ENCODE measurements at regions not wholly inside any gene's neighbourhood (a gene's known extent, or its start where the extent isn't known, plus 50 kb on each side); places are given as distances from the start of the nearest gene placed in this dataset.

DNA sequence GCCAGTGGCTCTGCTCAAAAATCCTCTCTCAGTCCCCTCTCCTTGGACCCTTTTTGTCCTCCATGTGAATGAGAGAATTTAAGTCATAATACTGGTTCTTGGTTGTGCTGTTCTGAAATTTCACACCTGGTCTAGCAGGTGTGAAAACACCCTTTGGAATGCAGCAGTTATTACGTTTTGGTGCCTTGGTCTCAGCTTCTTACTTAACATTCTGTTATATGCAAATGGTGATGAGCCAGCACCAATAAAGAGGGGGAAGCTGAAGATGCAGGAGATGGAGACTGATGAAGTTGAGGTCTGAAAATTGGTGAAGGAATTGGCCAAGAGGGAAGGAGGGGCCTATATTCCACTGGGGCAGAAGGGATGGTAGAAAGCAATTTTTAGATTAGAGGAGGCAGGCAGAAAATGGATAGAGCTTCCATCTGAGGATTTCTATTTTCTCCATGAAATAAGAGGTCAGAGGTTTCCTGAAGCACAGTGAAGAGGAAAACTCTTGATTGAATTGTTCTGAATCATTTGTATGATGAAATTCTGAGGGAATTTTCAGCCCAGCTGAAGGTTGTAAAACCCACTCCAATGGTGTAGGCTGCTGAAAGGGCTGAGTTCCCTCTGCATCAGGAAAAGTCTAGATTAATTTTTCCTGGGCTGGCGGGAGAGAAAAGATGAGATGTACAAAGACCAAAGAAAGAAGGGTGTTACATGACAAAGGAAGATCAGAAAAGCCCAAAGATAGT, 94.0 kb upstream of the FAM180A start:
- peaks cover 5% of the 10 kb centered on the region for H3K27me3 ChIP-seq (ENCODE audit: control insufficient read depth, insufficient read depth, low read length)
- POLR2A ChIA-PET: no interaction called here
- H3K27ac ChIP-seq (ENCODE audit: low read depth, low read length): no peak overlapping the region
- CTCF ChIA-PET: no interaction called here
- no peak for TF ChIP-seq CTCF (IDR thresholded peaks at IDR 0.05; ENCODE audit: low read depth, low read length)
- H3K9me3 ChIP-seq (ENCODE audit: control insufficient read depth, insufficient read depth, low read length): no peaks in the 10 kb centered on the region
- no peak overlapping the region for H3K4me3 ChIP-seq (ENCODE audit: low read depth, low read length)
- DNase-seq (ENCODE audit: low read depth, low spot score): no peak

GRCh38 chr7:135840591-135840990, 92.0 kb upstream of the FAM180A start:
- CTCF ChIA-PET: no interaction called here
- POLR2A ChIA-PET: interaction anchor here (0.6 kb wide), 1 partner anchor 184 kb away, joined by 3 read pairs; no protein-coding TSS in a partner anchor
- H3K9me3 ChIP-seq (ENCODE audit: control insufficient read depth, insufficient read depth, low read length): no peaks in the 10 kb centered on the region

GRCh38 chr7:135837675-135838074, 89.1 kb upstream of the FAM180A start:
- Histone ChIP-seq H3K4me3 (ENCODE audit: low read depth, low read length) (no peak overlapping the region), H3K9me3 (ENCODE audit: control insufficient read depth, insufficient read depth, low read length) (no peaks in the 10 kb centered on the region), H3K27me3 (ENCODE audit: control insufficient read depth, insufficient read depth, low read length) (peaks cover 5% of the 10 kb centered on the region), H3K27ac (ENCODE audit: low read depth, low read length) (no peak overlapping the region)
- POLR2A ChIA-PET: no interaction called here
- no peak for TF ChIP-seq CTCF (IDR thresholded peaks at IDR 0.05; ENCODE audit: low read depth, low read length)
- CTCF ChIA-PET: no interaction called here
- DNase-seq (ENCODE audit: low read depth, low spot score): no peak

More at GRCh38 chr7:135840591-135840990, 92.0 kb upstream of the FAM180A start:
- DNase-seq (ENCODE audit: low read depth, low spot score): no peak
- H3K27me3 ChIP-seq (ENCODE audit: control insufficient read depth, insufficient read depth, low read length): peaks cover 5% of the 10 kb centered on the region
- H3K4me3 ChIP-seq (ENCODE audit: low read depth, low read length): no peak overlapping the region
- no peak for TF ChIP-seq CTCF (IDR thresholded peaks at IDR 0.05; ENCODE audit: low read depth, low read length)
- no peak overlapping the region for H3K27ac ChIP-seq (ENCODE audit: low read depth, low read length)

- ChIA-PET POLR2A (no interaction called here), CTCF (interaction anchor here (1.1 kb wide), 1 partner anchor 8 kb away, joined by 3 read pairs; no protein-coding TSS in a partner anchor)
- no peak overlapping the region for H3K27ac ChIP-seq (ENCODE audit: low read depth, low read length)
- H3K27me3 ChIP-seq (ENCODE audit: control insufficient read depth, insufficient read depth, low read length): peaks cover 2% of the 10 kb centered on the region
- no peak overlapping the region for H3K4me3 ChIP-seq (ENCODE audit: low read depth, low read length)
- no peak for TF ChIP-seq CTCF (IDR thresholded peaks at IDR 0.05; ENCODE audit: low read depth, low read length)
- no peaks in the 10 kb centered on the region for H3K9me3 ChIP-seq (ENCODE audit: control insufficient read depth, insufficient read depth, low read length)
- no peak for DNase-seq (ENCODE audit: low read depth, low spot score)
Measured at GRCh38 chr7:135834266-135834665, 85.7 kb upstream of the FAM180A start.

DNA sequence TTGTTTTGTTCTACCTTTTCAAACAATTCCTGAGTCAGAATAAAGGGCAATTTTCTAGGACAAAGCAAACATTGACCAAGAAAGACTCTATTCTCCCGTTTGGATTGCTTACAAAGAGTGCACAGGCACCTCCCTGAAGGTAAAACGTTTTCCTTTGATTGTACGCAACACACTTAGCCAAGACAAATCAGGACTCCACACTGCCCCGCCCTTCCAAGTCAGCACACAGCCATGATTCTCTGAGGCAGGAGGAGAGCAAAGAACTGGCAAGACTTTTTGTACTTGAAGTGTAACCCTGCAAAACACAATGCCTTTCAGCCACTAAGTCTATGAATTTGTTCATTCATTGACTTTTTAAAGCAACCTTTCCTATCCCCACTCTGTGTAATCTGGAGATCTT, 85.0 kb upstream of the FAM180A start:
- H3K27me3 ChIP-seq (ENCODE audit: control insufficient read depth, insufficient read depth, low read length): peaks cover 6% of the 10 kb centered on the region
- CTCF ChIA-PET: no interaction called here
- TF ChIP-seq CTCF (IDR thresholded peaks at IDR 0.05; ENCODE audit: low read depth, low read length): no peak
- H3K9me3 ChIP-seq (ENCODE audit: control insufficient read depth, insufficient read depth, low read length): no peaks in the 10 kb centered on the region
- POLR2A ChIA-PET: no interaction called here
- no peak overlapping the region for H3K4me3 ChIP-seq (ENCODE audit: low read depth, low read length)
- DNase-seq (ENCODE audit: low read depth, low spot score): no peak
- no peak overlapping the region for H3K27ac ChIP-seq (ENCODE audit: low read depth, low read length)

Measured in AG04450 (cell line).